HL-60 (cell line): ENCODE measurements at regions not wholly inside any gene's neighbourhood (a gene's known extent, or its start where the extent isn't known, plus 50 kb on each side); places are given as distances from the start of the nearest gene placed in this dataset.

Experiments used
- DNase-seq, 2 experiments: peaks; one replicate each; pipeline ENCODE4 v3.0.0-alpha.2; 2010 to 2020; ENCODE audit warnings: low read depth in 1 of 2, low spot score in 1 of 2
- H3K27ac ChIP-seq: fragments of 250-450 bp; sonication (Bioruptor Pico); replicated peaks from 2 replicates; pipeline ENCODE4 v1.5.1; 2020; ENCODE audit warnings: mild to moderate bottlenecking, moderate library complexity
- H3K27me3 ChIP-seq: fragments of 250-450 bp; sonication (Bioruptor Pico); 2 replicates; pipeline ENCODE4 v1.5.1; 2021; ENCODE audit warnings: mild to moderate bottlenecking, moderate library complexity; ENCODE audit not compliant: insufficient read depth, poor library complexity, severe bottlenecking
- H3K4me3 ChIP-seq: replicated peaks from 2 replicates; pipeline ENCODE4 v1.5.1; 2011; ENCODE audit warnings: mild to moderate bottlenecking, control low read depth, low read length; ENCODE audit not compliant: insufficient read depth
- GABPA ChIP-seq: IDR thresholded peaks from 2 replicates; pipeline ENCODE4 v1.6.1; 2012; ENCODE audit warnings: low read depth
- POLR2AphosphoS5 ChIP-seq: IDR thresholded peaks from 2 replicates; pipeline ENCODE4 v1.6.1; 2012; ENCODE audit warnings: low read depth
- SPI1 ChIP-seq: IDR thresholded peaks from 2 replicates; pipeline ENCODE4 v1.6.1; 2012; ENCODE audit warnings: low read depth, mild to moderate bottlenecking, borderline replicate concordance
- TF ChIP-seq, protein P1 (sequence below): IDR thresholded peaks from 2 replicates; pipeline ENCODE4 v1.6.1; 2012; ENCODE audit warnings: low read depth; ENCODE audit not compliant: insufficient replicate concordance
- TF ChIP-seq, protein P2 (sequence below): IDR thresholded peaks from one replicate; pipeline ENCODE4 v1.5.1; 2011; ENCODE audit warnings: low read length, control low read depth, inconsistent platforms; ENCODE audit not compliant: insufficient read depth

DNA sequence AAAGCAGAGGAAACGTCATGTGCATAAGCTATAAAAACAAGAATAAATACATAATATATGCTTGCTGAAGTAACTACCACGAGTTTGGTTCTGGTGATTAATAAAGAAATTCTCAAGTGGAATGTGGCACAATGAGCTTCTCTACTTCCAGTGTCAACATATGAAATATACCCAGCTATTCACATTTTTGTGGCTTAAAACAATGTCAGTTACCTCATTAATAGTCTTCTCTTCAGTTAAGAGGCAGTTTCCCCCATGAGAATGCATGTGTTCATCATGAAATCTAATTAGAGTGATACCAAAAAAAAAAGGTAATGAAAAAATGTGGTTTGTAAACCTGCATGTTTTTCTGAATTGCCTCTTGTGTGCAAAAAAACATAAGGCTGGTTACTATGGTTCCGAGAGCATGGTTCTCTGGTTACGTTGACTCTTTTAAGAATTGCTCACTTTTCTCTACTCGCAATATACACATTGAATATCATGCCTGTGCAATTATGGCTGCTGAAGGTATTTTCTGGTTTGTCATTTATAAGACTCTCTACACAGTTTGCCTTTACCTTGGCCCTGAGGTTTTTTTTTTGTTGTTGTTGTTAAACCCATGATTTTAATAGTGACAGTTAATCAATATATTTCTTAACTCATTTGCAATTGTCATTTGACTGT is 108.2 kb downstream of the PCDH7 start:
- no peak overlapping the region for H3K4me3 ChIP-seq
- no peak for TF ChIP-seq SPI1
- TF ChIP-seq, protein P1, sequence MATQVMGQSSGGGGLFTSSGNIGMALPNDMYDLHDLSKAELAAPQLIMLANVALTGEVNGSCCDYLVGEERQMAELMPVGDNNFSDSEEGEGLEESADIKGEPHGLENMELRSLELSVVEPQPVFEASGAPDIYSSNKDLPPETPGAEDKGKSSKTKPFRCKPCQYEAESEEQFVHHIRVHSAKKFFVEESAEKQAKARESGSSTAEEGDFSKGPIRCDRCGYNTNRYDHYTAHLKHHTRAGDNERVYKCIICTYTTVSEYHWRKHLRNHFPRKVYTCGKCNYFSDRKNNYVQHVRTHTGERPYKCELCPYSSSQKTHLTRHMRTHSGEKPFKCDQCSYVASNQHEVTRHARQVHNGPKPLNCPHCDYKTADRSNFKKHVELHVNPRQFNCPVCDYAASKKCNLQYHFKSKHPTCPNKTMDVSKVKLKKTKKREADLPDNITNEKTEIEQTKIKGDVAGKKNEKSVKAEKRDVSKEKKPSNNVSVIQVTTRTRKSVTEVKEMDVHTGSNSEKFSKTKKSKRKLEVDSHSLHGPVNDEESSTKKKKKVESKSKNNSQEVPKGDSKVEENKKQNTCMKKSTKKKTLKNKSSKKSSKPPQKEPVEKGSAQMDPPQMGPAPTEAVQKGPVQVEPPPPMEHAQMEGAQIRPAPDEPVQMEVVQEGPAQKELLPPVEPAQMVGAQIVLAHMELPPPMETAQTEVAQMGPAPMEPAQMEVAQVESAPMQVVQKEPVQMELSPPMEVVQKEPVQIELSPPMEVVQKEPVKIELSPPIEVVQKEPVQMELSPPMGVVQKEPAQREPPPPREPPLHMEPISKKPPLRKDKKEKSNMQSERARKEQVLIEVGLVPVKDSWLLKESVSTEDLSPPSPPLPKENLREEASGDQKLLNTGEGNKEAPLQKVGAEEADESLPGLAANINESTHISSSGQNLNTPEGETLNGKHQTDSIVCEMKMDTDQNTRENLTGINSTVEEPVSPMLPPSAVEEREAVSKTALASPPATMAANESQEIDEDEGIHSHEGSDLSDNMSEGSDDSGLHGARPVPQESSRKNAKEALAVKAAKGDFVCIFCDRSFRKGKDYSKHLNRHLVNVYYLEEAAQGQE = no peak
- TF ChIP-seq, protein P2, sequence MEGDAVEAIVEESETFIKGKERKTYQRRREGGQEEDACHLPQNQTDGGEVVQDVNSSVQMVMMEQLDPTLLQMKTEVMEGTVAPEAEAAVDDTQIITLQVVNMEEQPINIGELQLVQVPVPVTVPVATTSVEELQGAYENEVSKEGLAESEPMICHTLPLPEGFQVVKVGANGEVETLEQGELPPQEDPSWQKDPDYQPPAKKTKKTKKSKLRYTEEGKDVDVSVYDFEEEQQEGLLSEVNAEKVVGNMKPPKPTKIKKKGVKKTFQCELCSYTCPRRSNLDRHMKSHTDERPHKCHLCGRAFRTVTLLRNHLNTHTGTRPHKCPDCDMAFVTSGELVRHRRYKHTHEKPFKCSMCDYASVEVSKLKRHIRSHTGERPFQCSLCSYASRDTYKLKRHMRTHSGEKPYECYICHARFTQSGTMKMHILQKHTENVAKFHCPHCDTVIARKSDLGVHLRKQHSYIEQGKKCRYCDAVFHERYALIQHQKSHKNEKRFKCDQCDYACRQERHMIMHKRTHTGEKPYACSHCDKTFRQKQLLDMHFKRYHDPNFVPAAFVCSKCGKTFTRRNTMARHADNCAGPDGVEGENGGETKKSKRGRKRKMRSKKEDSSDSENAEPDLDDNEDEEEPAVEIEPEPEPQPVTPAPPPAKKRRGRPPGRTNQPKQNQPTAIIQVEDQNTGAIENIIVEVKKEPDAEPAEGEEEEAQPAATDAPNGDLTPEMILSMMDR = no peak
- no peak for TF ChIP-seq POLR2AphosphoS5
- TF ChIP-seq GABPA = no peak
- H3K27me3 ChIP-seq = no peaks in the 10 kb centered on the region
- no peak overlapping the region for H3K27ac ChIP-seq
- DNase-seq = no peak

DNA sequence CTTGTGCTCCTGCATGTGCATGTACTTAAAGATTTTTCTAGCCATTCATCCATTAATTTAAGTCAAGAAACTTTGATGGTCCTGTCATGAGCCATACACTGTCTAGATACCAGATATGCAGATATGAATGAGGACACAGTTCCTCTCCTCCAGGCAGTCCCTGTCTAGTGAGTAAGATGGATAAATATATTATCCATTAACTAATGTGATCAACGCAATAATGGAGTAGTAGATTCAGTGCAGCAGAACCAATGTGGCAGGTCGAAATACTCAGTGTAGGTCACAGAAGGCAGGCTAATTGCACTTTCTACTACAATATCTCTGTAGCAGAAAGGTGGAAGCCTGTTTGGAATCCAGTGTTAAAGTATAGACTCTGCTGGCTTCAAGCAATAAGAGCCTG is 112.5 kb downstream of the PCDH7 start:
- TF ChIP-seq, protein P1 = no peak
- TF ChIP-seq GABPA = no peak
- TF ChIP-seq SPI1 = no peak
- TF ChIP-seq POLR2AphosphoS5 = no peak
- TF ChIP-seq, protein P2 = no peak
- DNase-seq = no peak
- no peak overlapping the region for H3K4me3 ChIP-seq
- no peak overlapping the region for H3K27ac ChIP-seq
- no peaks in the 10 kb centered on the region for H3K27me3 ChIP-seq

DNA sequence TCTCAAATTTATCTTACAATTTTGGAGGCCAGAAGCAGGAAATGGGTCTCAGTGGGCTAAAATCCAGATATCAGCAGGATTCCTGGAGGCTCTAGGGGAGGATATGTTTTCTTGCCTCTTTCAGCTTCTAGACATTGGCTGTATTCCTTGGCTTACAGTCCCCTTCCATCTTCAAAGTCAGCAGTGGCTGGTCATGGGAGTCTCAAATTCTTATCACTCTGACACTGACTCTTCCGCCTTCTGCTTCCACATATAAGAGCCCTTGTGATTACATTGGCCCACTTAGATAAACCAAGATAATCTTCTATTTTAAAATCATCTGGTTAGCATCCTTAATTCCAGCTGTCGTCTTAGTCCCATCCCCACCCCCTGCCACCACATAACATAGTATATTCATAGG is 113.0 kb downstream of the PCDH7 start:
- DNase-seq = no peak
- Histone ChIP-seq H3K4me3 (no peak overlapping the region), H3K27me3 (no peaks in the 10 kb centered on the region), H3K27ac (no peak overlapping the region)
- TF ChIP-seq, protein P1 = no peak
- TF ChIP-seq GABPA (no peak), SPI1 (no peak), POLR2AphosphoS5 (no peak)
- TF ChIP-seq, protein P2 = no peak
